ENCODE measurements at regions not wholly inside any gene's neighbourhood (a gene's known extent, or its start where the extent isn't known, plus 50 kb on each side); places are given as distances from the start of the nearest gene placed in this dataset.

DNA sequence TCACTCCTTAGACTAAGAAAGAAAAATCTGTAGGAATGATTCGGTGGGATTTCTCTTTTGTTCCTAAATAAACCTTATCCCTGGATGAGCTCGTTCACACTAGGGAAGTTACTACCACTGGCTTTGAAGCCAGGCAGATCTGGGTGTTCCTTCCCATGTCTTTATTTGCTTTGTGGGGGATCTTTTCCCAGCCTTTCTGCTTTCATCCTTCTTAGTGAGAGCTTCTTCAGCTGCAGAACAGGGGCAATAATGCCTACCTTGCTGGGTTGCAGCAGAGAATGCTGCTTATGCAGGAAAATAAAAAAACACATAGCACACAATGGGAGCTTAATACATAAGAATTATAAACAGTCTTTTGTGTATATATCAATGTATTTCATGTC, 292.1 kb downstream of the SOX11 start:
- no peak overlapping the region for H2BK120ac ChIP-seq (replicated peaks; ENCODE audit: low read depth, low read length)
- DNase-seq (ENCODE audit: low read depth in 1 of 2, low spot score in 2 of 2) (no peak), FAIRE-seq (no peak)
- H4K20me1 ChIP-seq (replicated peaks in 1 of 2; ENCODE audit: control insufficient read depth in 1 of 2, insufficient read depth in 2 of 2, low read length in 2 of 2) = no peaks in the 10 kb centered on the region
- H3K27ac ChIP-seq (ENCODE audit: low read depth, low read length) = no peak overlapping the region
- no peak overlapping the region for H2BK12ac ChIP-seq (ENCODE audit: low read depth, low read length)
- H4K8ac ChIP-seq (ENCODE audit: extremely low read depth, insufficient read depth, low read length) = no peak overlapping the region
- H3K79me2 ChIP-seq (ENCODE audit: control insufficient read depth in 1 of 2, insufficient read depth in 2 of 2, low read length in 2 of 2) = no peaks in the 10 kb centered on the region
- H3K18ac ChIP-seq (ENCODE audit: extremely low read depth, low read length) = no peak overlapping the region
- H2AFZ ChIP-seq (ENCODE audit: low read length) = no peak overlapping the region
- H4K5ac ChIP-seq (ENCODE audit: insufficient read length, low read depth, low read length) = no peak overlapping the region
- no peak overlapping the region for H4K91ac ChIP-seq (replicated peaks; ENCODE audit: insufficient read length, low read length)
- no peak overlapping the region for H2BK5ac ChIP-seq (ENCODE audit: low read depth, low read length)
- H2BK20ac ChIP-seq (ENCODE audit: low read length) = no peak overlapping the region
- peaks cover 0 to 19% (median 10%) of the 10 kb centered on the region in 4 experiments; a peak in 6 of 7 replicates for H3K4me1 ChIP-seq (replicated peaks in 1 of 4; ENCODE audit: control insufficient read depth in 3 of 4, insufficient read depth in 4 of 4, low read length in 3 of 4)
- ChIA-PET POLR2A (ENCODE audit: partially characterized antibody) (no interaction called here), CTCF (ENCODE audit: partially characterized antibody) (no interaction called here)
- no peaks in the 10 kb centered on the region for H3K27me3 ChIP-seq (replicated peaks in 1 of 4; ENCODE audit: control insufficient read depth in 3 of 4, extremely low read depth in 1 of 4, insufficient read depth in 3 of 4, low read length in 3 of 4)
- H3K36me3 ChIP-seq (ENCODE audit: control insufficient read depth in 2 of 4, insufficient read depth in 4 of 4, low read length in 3 of 4) = no peaks in the 10 kb centered on the region
- H3K79me1 ChIP-seq (ENCODE audit: low read depth, low read length) = no peaks in the 10 kb centered on the region
- no peak overlapping the region for H3K14ac ChIP-seq (ENCODE audit: insufficient read length)
- 79% methylated on average over 2 of the region's 2 CpGs; no CpG with 5 or more reads in 1 of the 2 experiments for WGBS, 2 experiments (ENCODE audit: extremely low coverage in 1 of 2, insufficient coverage in 1 of 2, insufficient read length in 1 of 2, insufficient replicate concordance in 2 of 2, low coverage in 1 of 2, low lambda C conversion rate in 2 of 2, missing lambda C conversion rate in 1 of 2)
- no peak overlapping the region for H3K9ac ChIP-seq (replicated peaks in 1 of 4; ENCODE audit: extremely low read depth in 1 of 4, low read depth in 3 of 4, low read length in 3 of 4)
- H2AK5ac ChIP-seq (ENCODE audit: low read depth, low read length) = no peak overlapping the region
- H3K9me3 ChIP-seq (ENCODE audit: insufficient read depth in 2 of 2, low read depth in 1 of 2, low read length in 1 of 2) = no peaks in the 10 kb centered on the region
- no peak overlapping the region for H2BK15ac ChIP-seq (ENCODE audit: low read length)
- H3K4me2 ChIP-seq (ENCODE audit: insufficient read depth in 1 of 2, low read depth in 2 of 2, low read length in 2 of 2) = no peak overlapping the region
- no peak overlapping the region for H3K4ac ChIP-seq (replicated peaks; ENCODE audit: insufficient read length, low read depth, low read length)
- H3K56ac ChIP-seq (replicated peaks; ENCODE audit: insufficient read length, low read depth, low read length) = no peak overlapping the region
- no peak overlapping the region for H3K23ac ChIP-seq (ENCODE audit: insufficient read length)
- peaks cover 3% of the 10 kb centered on the region; the same call in 1 of the 2 replicates for H3K23me2 ChIP-seq (ENCODE audit: low read depth, low read length)
- no peak overlapping the region for H3K4me3 ChIP-seq (ENCODE audit: extremely low read depth in 1 of 4, insufficient read depth in 2 of 4, low read depth in 3 of 4, low read length in 4 of 4)
- no peak for TF ChIP-seq SRF (IDR thresholded peaks at IDR 0.05; ENCODE audit: low read depth, low read length)
- no peak for TF ChIP-seq CHD2 (IDR thresholded peaks at IDR 0.05; ENCODE audit: low read length)
- TF ChIP-seq GTF2F1 (IDR thresholded peaks at IDR 0.05; ENCODE audit: borderline replicate concordance, low read depth, low read length) = no peak
- TF ChIP-seq TAF1 (IDR thresholded peaks at IDR 0.05; ENCODE audit: low read depth, low read length) = no peak
- TF ChIP-seq KDM4A (IDR thresholded peaks at IDR 0.05; ENCODE audit: low read depth, low read length, severe bottlenecking) = no peak
- no peak for TF ChIP-seq KDM5A (IDR thresholded peaks at IDR 0.05; ENCODE audit: low read length)
- TF ChIP-seq SAP30 (IDR thresholded peaks at IDR 0.05; ENCODE audit: insufficient read depth, insufficient replicate concordance, low read length) = no peak
- no peak for TF ChIP-seq EP300 (IDR thresholded peaks at IDR 0.05; ENCODE audit: borderline replicate concordance in 1 of 2, low read depth in 2 of 2, low read length in 2 of 2)
- TF ChIP-seq, protein P1, sequence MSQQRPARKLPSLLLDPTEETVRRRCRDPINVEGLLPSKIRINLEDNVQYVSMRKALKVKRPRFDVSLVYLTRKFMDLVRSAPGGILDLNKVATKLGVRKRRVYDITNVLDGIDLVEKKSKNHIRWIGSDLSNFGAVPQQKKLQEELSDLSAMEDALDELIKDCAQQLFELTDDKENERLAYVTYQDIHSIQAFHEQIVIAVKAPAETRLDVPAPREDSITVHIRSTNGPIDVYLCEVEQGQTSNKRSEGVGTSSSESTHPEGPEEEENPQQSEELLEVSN (IDR thresholded peaks at IDR 0.05) = no peak

All from H1 (cell line).